Thyroid gland (tissue), 4 donors: ENCODE measurements at regions not wholly inside any gene's neighbourhood (a gene's known extent, or its start where the extent isn't known, plus 50 kb on each side); places are given as distances from the start of the nearest gene placed in this dataset.

Experiments
- DNase-seq, 2 donors: peaks; one replicate each; pipeline ENCODE4 v3.0.0-alpha.2; 2019
- H3K27ac ChIP-seq, 3 donors: fragments of 200-600 bp; sonication (generic); 1 replicate in 2 of 3; 2 replicates in 1 of 3; pipeline ENCODE4 v1.5.1; 2016 to 2019; ENCODE audit warnings: mild to moderate bottlenecking in 1 of 3, moderate library complexity in 1 of 3
- H3K27me3 ChIP-seq: fragments of 200-600 bp; sonication (generic); one replicate; pipeline ENCODE4 v1.5.1; 2019
- H3K36me3 ChIP-seq, 2 donors: fragments of 200-600 bp; sonication (generic); one replicate each; pipeline ENCODE4 v1.5.1; 2016 to 2019
- H3K4me1 ChIP-seq, 2 donors: fragments of 200-600 bp; sonication (generic); one replicate each; pipeline ENCODE4 v1.5.1; 2017 to 2019
- H3K4me3 ChIP-seq, 3 donors: fragments of 200-600 bp; sonication (generic); replicated peaks in 1 of 3; 1 replicate in 2 of 3; 2 replicates in 1 of 3; pipeline ENCODE4 v1.5.1; 2016; ENCODE audit warnings: mild to moderate bottlenecking in 1 of 3
- H3K9me3 ChIP-seq: fragments of 200-600 bp; sonication (generic); one replicate; pipeline ENCODE4 v1.5.1; 2017
- CTCF ChIP-seq, 6 experiments: fragments of 200-600 bp in 3 of 6; fragments of 450-650 bp in 3 of 6; sonication (generic) in 3 of 6; IDR thresholded peaks; one replicate each; pipeline ENCODE4 v1.5.1; 2016 to 2019; ENCODE audit warnings: antibody characterized with exemption in 6 of 6, mild to moderate bottlenecking in 2 of 6, inconsistent platforms in 1 of 6, moderate library complexity in 1 of 6
- POLR2A ChIP-seq, 2 donors: fragments of 450-650 bp; IDR thresholded peaks; one replicate each; pipeline ENCODE4 v1.6.1; 2017; ENCODE audit warnings: antibody characterized with exemption in 2 of 2, mild to moderate bottlenecking in 2 of 2, moderate library complexity in 1 of 2
- WGBS, 2 donors: methylation state at CpG; one replicate each; pipeline ENCODE4 v1.1.5; 2017; 5-methylcytosine and 5-hydroxymethylcytosine counted together
- intact Hi-C: fragments of 100-400 bp; cut with DNase I; formaldehyde crosslinking; loops from one replicate; pipeline ENCODE4 v1.15.1; 2023

DNA sequence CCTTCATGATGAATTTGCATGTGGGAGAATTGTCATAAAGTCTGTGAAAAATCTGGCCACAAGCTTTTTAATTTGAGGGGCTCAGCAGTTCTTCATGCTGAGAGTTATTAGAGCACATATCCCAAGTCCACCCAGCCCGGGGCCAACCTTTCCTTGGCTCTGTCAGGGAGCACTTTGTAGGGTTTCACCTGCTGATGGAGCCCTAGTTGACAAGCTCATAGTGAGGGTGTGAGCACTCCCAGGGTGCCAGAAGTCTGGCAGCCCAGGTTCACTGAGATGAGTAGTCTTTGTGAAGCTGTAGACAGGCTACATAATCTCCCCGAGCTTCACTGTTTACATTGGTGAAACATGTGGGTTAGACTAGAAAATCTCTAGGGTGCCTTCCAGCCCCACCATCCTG is 97.2 kb upstream of the NREP start:
- Histone ChIP-seq H3K36me3 (no peaks in the 10 kb centered on the region), H3K4me1 (no peaks in the 10 kb centered on the region), H3K27ac (no peak overlapping the region), H3K27me3 (no peaks in the 10 kb centered on the region), H3K4me3 (no peak overlapping the region), H3K9me3 (no peaks in the 10 kb centered on the region)
- 25 to 60% methylated on average over 2 of the region's 2 CpGs for WGBS, 2 donors
- TF ChIP-seq POLR2A (IDR thresholded peaks at IDR 0.05) (no peak), CTCF (IDR thresholded peaks at IDR 0.05) (no peak)
- intact Hi-C loops = no loop called here
- DNase-seq = no peak

DNA sequence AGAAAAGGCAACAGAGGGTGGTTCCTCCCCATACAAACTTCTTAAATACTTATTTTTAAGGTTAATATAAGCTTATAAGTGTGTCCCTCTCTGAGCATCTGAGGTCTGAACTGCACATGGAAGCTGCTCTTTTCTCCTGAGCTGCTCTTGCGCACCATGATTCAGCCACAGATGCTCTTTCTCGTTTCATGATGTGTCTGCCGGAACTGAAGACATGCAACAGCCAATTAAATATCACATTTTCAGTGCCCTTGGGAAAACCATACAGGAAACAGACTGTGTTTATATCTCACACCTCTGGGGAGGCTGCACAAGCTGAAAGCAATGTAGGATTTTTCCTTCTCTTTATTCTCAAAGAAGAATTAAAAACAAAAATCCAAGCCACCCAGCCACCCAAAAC is 96.8 kb upstream of the NREP start:
- Histone ChIP-seq H3K27ac (no peak overlapping the region), H3K27me3 (no peaks in the 10 kb centered on the region), H3K4me1 (no peaks in the 10 kb centered on the region), H3K4me3 (no peak overlapping the region), H3K9me3 (no peaks in the 10 kb centered on the region), H3K36me3 (no peaks in the 10 kb centered on the region)
- WGBS, 2 donors = 66 to 69% methylated on average over 3 of the region's 3 CpGs
- TF ChIP-seq CTCF (IDR thresholded peaks at IDR 0.05) (no peak), POLR2A (IDR thresholded peaks at IDR 0.05) (no peak)
- intact Hi-C loops = no loop called here
- DNase-seq = no peak

DNA sequence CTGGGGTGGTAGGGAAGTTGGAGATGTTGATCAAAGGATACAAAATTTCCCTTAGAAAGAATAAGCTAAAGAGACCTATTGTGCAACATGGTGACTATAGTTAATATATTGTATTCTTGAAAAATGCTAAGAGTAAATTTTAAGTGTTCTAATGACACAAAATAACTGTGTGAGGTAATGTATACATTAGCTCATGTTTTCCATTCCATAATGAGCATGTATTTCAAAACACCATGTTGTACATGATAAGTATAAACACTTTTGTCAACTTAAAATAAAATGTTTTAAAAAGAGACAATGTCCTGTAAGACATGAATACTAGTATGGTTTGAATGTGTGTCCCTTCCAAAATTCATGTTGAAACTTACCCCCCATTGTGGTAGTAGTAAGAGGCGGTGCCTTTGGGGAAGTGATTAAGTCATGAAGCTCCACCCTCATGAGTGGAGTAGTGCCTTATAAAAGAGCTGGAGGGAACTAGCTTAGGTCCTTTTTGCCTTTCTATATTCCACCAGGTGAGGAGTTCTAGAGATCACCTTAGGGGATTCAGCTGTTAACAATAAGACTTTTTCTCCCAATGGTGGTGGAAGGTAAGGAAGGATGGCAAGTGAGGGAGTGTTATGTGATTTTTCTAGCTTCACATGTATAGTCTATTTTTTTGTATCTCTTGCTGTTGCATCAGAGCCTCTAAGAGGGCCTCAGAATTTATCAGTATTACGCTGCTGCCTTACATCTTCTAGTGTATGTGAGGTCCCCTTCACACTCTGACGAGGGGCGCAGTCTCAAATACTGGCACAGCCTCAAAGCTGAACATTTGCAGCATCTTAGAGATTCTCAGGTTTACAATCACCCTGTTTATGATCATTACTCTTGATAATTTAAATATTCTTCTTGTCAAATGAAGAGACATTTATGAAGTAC is 94.9 kb upstream of the NREP start:
- TF ChIP-seq CTCF (IDR thresholded peaks at IDR 0.05) (no peak), POLR2A (IDR thresholded peaks at IDR 0.05) (no peak)
- Histone ChIP-seq H3K27ac (no peak overlapping the region), H3K27me3 (no peaks in the 10 kb centered on the region), H3K4me3 (no peak overlapping the region), H3K9me3 (no peaks in the 10 kb centered on the region), H3K4me1 (no peaks in the 10 kb centered on the region), H3K36me3 (no peaks in the 10 kb centered on the region)
- DNase-seq = no peak
- intact Hi-C loops = no loop called here
- 92 to 96% methylated on average over 4 of the region's 4 CpGs for WGBS, 2 donors

GRCh38 chr5:111848476-111848875 is 91.5 kb upstream of the NREP start:
- no peaks in the 10 kb centered on the region for H3K4me1 ChIP-seq
- WGBS, 2 donors = 78 to 82% methylated on average over 3 of the region's 3 CpGs
- no peak for DNase-seq
- no peak for TF ChIP-seq POLR2A (IDR thresholded peaks at IDR 0.05)
- TF ChIP-seq CTCF (IDR thresholded peaks at IDR 0.05) = no peak
- no peaks in the 10 kb centered on the region for H3K27me3 ChIP-seq
- no peak overlapping the region for H3K4me3 ChIP-seq
- H3K27ac ChIP-seq = no peak overlapping the region
- intact Hi-C loops = no loop called here
- no peaks in the 10 kb centered on the region for H3K9me3 ChIP-seq
- no peaks in the 10 kb centered on the region for H3K36me3 ChIP-seq
